Ovary (tissue), 7 donors: ENCODE measurements at regions not wholly inside any gene's neighbourhood (a gene's known extent, or its start where the extent isn't known, plus 50 kb on each side); places are given as distances from the start of the nearest gene placed in this dataset.

Source experiments
- DNase-seq, 5 donors: peaks; one replicate each; pipeline ENCODE4 v3.0.0-alpha.2; 2019 to 2020
- H3K27ac ChIP-seq, 2 donors: fragments of 200-600 bp; one replicate each; pipeline versions ENCODE4 v1.5.1 to v1.8.0; 2019 to 2022
- H3K27me3 ChIP-seq: fragments of 200-600 bp; one replicate; pipeline ENCODE4 v1.8.0; 2022
- H3K36me3 ChIP-seq: fragments of 200-600 bp; sonication (generic); one replicate; pipeline ENCODE4 v1.5.1; 2019
- H3K4me1 ChIP-seq: one replicate; pipeline ENCODE4 v1.8.1; 2013; ENCODE audit warnings: mild to moderate bottlenecking, moderate library complexity; ENCODE audit not compliant: insufficient read depth
- H3K4me3 ChIP-seq: fragments of 200-600 bp; sonication (generic); one replicate; pipeline ENCODE4 v1.5.1; 2017
- H3K9me3 ChIP-seq, 2 donors: fragments of 200-600 bp in 1 of 2; sonication (generic) in 1 of 2; one replicate each; pipeline versions ENCODE4 v1.5.1 to v1.8.1; 2013 to 2019; ENCODE audit warnings: mild to moderate bottlenecking in 1 of 2, moderate library complexity in 1 of 2
- CTCF ChIP-seq, 3 donors: fragments of 450-650 bp in 2 of 3; fragments of 200-600 bp in 1 of 3; IDR thresholded peaks; one replicate each; pipeline versions ENCODE4 v1.5.1 to v1.8.0; 2016 to 2022; ENCODE audit warnings: antibody characterized with exemption in 3 of 3, mild to moderate bottlenecking in 1 of 3
- EP300 ChIP-seq: sonication (generic); formaldehyde crosslinking; IDR thresholded peaks from one replicate; pipeline ENCODE4 v1.6.1; 2017; ENCODE audit warnings: antibody characterized with exemption
- POLR2A ChIP-seq: fragments of 450-650 bp; IDR thresholded peaks from one replicate; pipeline ENCODE4 v1.6.1; 2017; ENCODE audit warnings: antibody characterized with exemption, mild to moderate bottlenecking, moderate library complexity
- WGBS, 3 donors: extraction: QIAGEN DNeasy Blood & Tissue Kit in 1 of 3; methylation state at CpG; one replicate each; pipeline versions ENCODE4 v1.1.5 to v1.1.7; 2013 to 2017; 5-methylcytosine and 5-hydroxymethylcytosine counted together
- intact Hi-C, 4 donors: fragments of 100-400 bp; cut with DNase I; formaldehyde crosslinking; loops; one replicate each; pipeline versions ENCODE4 v1.11.0 to v1.15.1; 2022 to 2023
- donor health status: DM: no; HTN: no; CAD: no; lungs with moderate emphysema.
- donor health status: DM: no; HTN: no; CAD: no.
- donor health status: Bipolar disorder and iron deficiency.
- donor health status: DM: no; HTN: no; CAD: no.
- donor health status: DM: yes; HTN: yes; CAD: no.

- H3K27me3 ChIP-seq, result no peaks in the 10 kb centered on the region
- no peak overlapping the region for H3K27ac ChIP-seq
- DNase-seq, result no peak
- WGBS, 3 donors, result 46 to 56% (median 55%) methylated on average over 5 of the region's 5 CpGs
- intact Hi-C loops, result no loop called here
- H3K4me3 ChIP-seq, result no peak overlapping the region
- TF ChIP-seq CTCF (IDR thresholded peaks at IDR 0.05) (no peak), POLR2A (no peak), EP300 (no peak)
- H3K4me1 ChIP-seq, result no peaks in the 10 kb centered on the region
- H3K36me3 ChIP-seq, result no peaks in the 10 kb centered on the region
- no peaks in the 10 kb centered on the region for H3K9me3 ChIP-seq
Measured at GRCh38 chr13:111879719-111880118, 187.2 kb upstream of the SOX1 start.

GRCh38 chr13:111880185-111880584, 186.8 kb upstream of the SOX1 start:
- no peak for DNase-seq
- H3K9me3 ChIP-seq, result no peaks in the 10 kb centered on the region
- no peak overlapping the region for H3K27ac ChIP-seq
- H3K4me3 ChIP-seq, result no peak overlapping the region
- 41 to 48% (median 42%) methylated on average over 6 of the region's 6 CpGs for WGBS, 3 donors
- intact Hi-C loops, result no loop called here
- H3K27me3 ChIP-seq, result no peaks in the 10 kb centered on the region
- H3K36me3 ChIP-seq, result no peaks in the 10 kb centered on the region
- TF ChIP-seq EP300, result no peak
- TF ChIP-seq POLR2A, result no peak
- no peaks in the 10 kb centered on the region for H3K4me1 ChIP-seq

- 79 to 82% (median 80%) methylated on average over 8 of the region's 8 CpGs for WGBS, 3 donors
- intact Hi-C loops, result no loop called here
- Histone ChIP-seq H3K4me3 (no peak overlapping the region), H3K9me3 (no peaks in the 10 kb centered on the region), H3K4me1 (no peaks in the 10 kb centered on the region), H3K27me3 (no peaks in the 10 kb centered on the region), H3K27ac (no peak overlapping the region), H3K36me3 (no peaks in the 10 kb centered on the region)
- DNase-seq, result no peak
- TF ChIP-seq CTCF (IDR thresholded peaks at IDR 0.05), result no peak
- TF ChIP-seq EP300, result no peak
- TF ChIP-seq POLR2A, result no peak
Measured at GRCh38 chr13:111881700-111882099, 185.2 kb upstream of the SOX1 start.

GRCh38 chr13:111882351-111882750, 184.6 kb upstream of the SOX1 start:
- no peaks in the 10 kb centered on the region for H3K27me3 ChIP-seq
- no peaks in the 10 kb centered on the region for H3K4me1 ChIP-seq
- no peaks in the 10 kb centered on the region for H3K36me3 ChIP-seq
- H3K4me3 ChIP-seq, result no peak overlapping the region
- no peak for TF ChIP-seq EP300
- no peak for TF ChIP-seq CTCF (IDR thresholded peaks at IDR 0.05)
- no peak for TF ChIP-seq POLR2A
- intact Hi-C loops, result no loop called here
- WGBS, 3 donors, result 63 to 65% (median 65%) methylated on average over 6 of the region's 6 CpGs
- no peaks in the 10 kb centered on the region for H3K9me3 ChIP-seq
- DNase-seq, result no peak
- H3K27ac ChIP-seq, result no peak overlapping the region

- 67 to 76% (median 76%) methylated on average over 17 of the region's 17 CpGs for WGBS, 3 donors
- Histone ChIP-seq H3K9me3 (no peaks in the 10 kb centered on the region), H3K27me3 (no peaks in the 10 kb centered on the region), H3K4me3 (no peak overlapping the region), H3K4me1 (no peaks in the 10 kb centered on the region), H3K27ac (no peak overlapping the region), H3K36me3 (no peaks in the 10 kb centered on the region)
- intact Hi-C loops, result no loop called here
- TF ChIP-seq EP300 (no peak), CTCF (IDR thresholded peaks at IDR 0.05) (no peak), POLR2A (no peak)
- no peak for DNase-seq
Measured at GRCh38 chr13:111883571-111884343, 183.2 kb upstream of the SOX1 start.
